Keratinocyte (primary cell): ENCODE measurements at regions not wholly inside any gene's neighbourhood (a gene's known extent, or its start where the extent isn't known, plus 50 kb on each side); places are given as distances from the start of the nearest gene placed in this dataset.

Source experiments
- DNase-seq: peaks from one replicate; pipeline ENCODE4 v3.0.0-alpha.2; 2011; ENCODE audit warnings: low read depth, missing footprints, low spot score
- FAIRE-seq: peaks from 2 replicates; lab custom pipeline; 2011; peaks lifted over from hg19 to GRCh38; lab: Jason Lieb, UNC
- H2AFZ ChIP-seq: 2 replicates; pipeline ENCODE4 v1.6.0; 2012; ENCODE audit warnings: low read length, control low read depth, inconsistent platforms; ENCODE audit not compliant: control insufficient read depth
- H3K27ac ChIP-seq: 2 replicates; pipeline ENCODE4 v1.5.1; 2011; ENCODE audit warnings: low read length; ENCODE audit not compliant: control insufficient read depth, insufficient read depth
- H3K27me3 ChIP-seq: 3 replicates; pipeline ENCODE4 v1.6.0; 2011; ENCODE audit warnings: low read length; ENCODE audit not compliant: control insufficient read depth, insufficient read depth; ENCODE audit errors: extremely low read depth
- H3K36me3 ChIP-seq, 2 experiments: 2 replicates in 1 of 2; 3 replicates in 1 of 2; pipeline ENCODE4 v1.5.1; 2011; ENCODE audit warnings: low read length in 2 of 2, mild to moderate bottlenecking in 1 of 2; ENCODE audit not compliant: control insufficient read depth in 2 of 2, insufficient read depth in 2 of 2; ENCODE audit errors: extremely low read depth in 1 of 2
- H3K4me1 ChIP-seq: 3 replicates; pipeline ENCODE4 v1.5.1; 2011; ENCODE audit warnings: low read length; ENCODE audit not compliant: control insufficient read depth, insufficient read depth; ENCODE audit errors: extremely low read depth
- H3K4me2 ChIP-seq: 3 replicates; pipeline ENCODE4 v1.6.0; 2011; ENCODE audit warnings: low read depth, low read length; ENCODE audit not compliant: control insufficient read depth, insufficient read depth; ENCODE audit errors: extremely low read depth
- H3K4me3 ChIP-seq, 3 experiments: fragments of 200-600 bp in 1 of 3; sonication (generic) in 1 of 3; 2 replicates in 2 of 3; 3 replicates in 1 of 3; pipeline ENCODE4 v1.5.1; 2011 to 2016; ENCODE audit warnings: low read length in 3 of 3, mild to moderate bottlenecking in 3 of 3, control low read depth in 2 of 3, inconsistent platforms in 1 of 3, low read depth in 1 of 3, mixed read lengths in 1 of 3, mixed run types in 1 of 3, moderate library complexity in 1 of 3; ENCODE audit not compliant: control insufficient read depth in 2 of 3, insufficient read depth in 2 of 3; ENCODE audit errors: extremely low read depth in 1 of 3
- H3K79me2 ChIP-seq: 2 replicates; pipeline ENCODE4 v1.6.0; 2012; ENCODE audit warnings: low read length; ENCODE audit not compliant: control insufficient read depth, insufficient read depth
- H3K9ac ChIP-seq: 3 replicates; pipeline ENCODE4 v1.6.0; 2011; ENCODE audit warnings: low read length; ENCODE audit not compliant: control insufficient read depth, insufficient read depth; ENCODE audit errors: extremely low read depth
- H3K9me1 ChIP-seq: 3 replicates; pipeline ENCODE4 v1.6.0; 2011; ENCODE audit warnings: low read length; ENCODE audit not compliant: control insufficient read depth, insufficient read depth; ENCODE audit errors: extremely low read depth
- H3K9me3 ChIP-seq: 2 replicates; pipeline ENCODE4 v1.5.1; 2012; ENCODE audit warnings: low read depth, low read length; ENCODE audit not compliant: control insufficient read depth
- H4K20me1 ChIP-seq: 3 replicates; pipeline ENCODE4 v1.6.0; 2011; ENCODE audit warnings: low read length; ENCODE audit not compliant: control insufficient read depth, insufficient read depth; ENCODE audit errors: extremely low read depth
- CTCF ChIP-seq, 3 experiments: IDR thresholded peaks in 1 of 3; conservative IDR thresholded peaks in 1 of 3; optimal IDR thresholded peaks in 1 of 3; 2 replicates in 2 of 3; 3 replicates in 1 of 3; pipeline versions ENCODE3 to v1.5.1; 2011; ENCODE audit warnings: low read length in 3 of 3, mild to moderate bottlenecking in 3 of 3, moderate library complexity in 2 of 3, control low read depth in 1 of 3, inconsistent platforms in 1 of 3; ENCODE audit not compliant: insufficient read depth in 2 of 3; ENCODE audit errors: extremely low read depth in 1 of 3
- EZH2 ChIP-seq: IDR thresholded peaks from one replicate; pipeline ENCODE4 v1.6.1; 2012; ENCODE audit warnings: inconsistent platforms, mild to moderate bottlenecking, low read length, moderate library complexity
- dilution Hi-C: fragments of 300-500 bp; cut with MboI; formaldehyde crosslinking; loops from one replicate; pipeline ENCODE4 v1.7.0; 2020; ENCODE audit warnings: low sequenced_read_pairs; ENCODE audit not compliant: extremely low pct_ligation_motif_present

GRCh38 chr4:45701621-45702020, 422.2 kb downstream of the GABRG1 start:
- no peak overlapping the region for H3K27ac ChIP-seq
- H3K9me1 ChIP-seq: no peaks in the 10 kb centered on the region
- no peaks in the 10 kb centered on the region for H3K9me3 ChIP-seq
- H3K4me1 ChIP-seq: no peaks in the 10 kb centered on the region
- dilution Hi-C loops: no loop called here
- no peaks in the 10 kb centered on the region for H4K20me1 ChIP-seq
- no peaks in the 10 kb centered on the region for H3K36me3 ChIP-seq
- no peak for TF ChIP-seq CTCF (optimal IDR thresholded peaks at IDR 0.05 in 1 of 3, IDR thresholded peaks at IDR 0.05 in 1 of 3, conservative IDR thresholded peaks at IDR 0.05 in 1 of 3; ENCODE audit: extremely low read depth in 1 of 3, insufficient read depth in 2 of 3, low read length in 3 of 3)
- TF ChIP-seq EZH2: no peak
- DNase-seq (no peak), FAIRE-seq (no peak)
- H3K27me3 ChIP-seq: no peaks in the 10 kb centered on the region
- H3K79me2 ChIP-seq: no peaks in the 10 kb centered on the region
- H2AFZ ChIP-seq: no peak overlapping the region
- H3K9ac ChIP-seq: no peak overlapping the region
- H3K4me2 ChIP-seq: no peak overlapping the region
- H3K4me3 ChIP-seq: no peak overlapping the region

DNA sequence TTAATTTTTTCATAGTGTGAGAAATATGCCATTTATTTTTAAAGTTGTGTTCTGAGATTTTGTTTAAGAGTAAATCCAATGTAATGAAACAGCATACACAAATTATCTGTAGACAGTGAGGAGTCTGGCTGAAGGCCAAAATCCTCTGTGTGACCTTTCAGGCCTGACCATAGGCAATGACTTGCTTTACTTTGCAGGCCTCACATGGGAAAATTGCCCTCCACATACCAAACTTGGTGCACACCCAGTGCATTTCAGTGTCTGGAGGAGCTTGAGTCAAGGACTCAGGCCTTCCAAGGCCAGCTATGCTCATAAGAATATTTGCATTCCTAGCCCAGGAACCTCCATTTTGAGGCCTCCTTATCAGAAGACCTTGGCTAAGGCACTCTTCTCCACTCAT, 430.1 kb downstream of the GABRG1 start:
- H3K4me1 ChIP-seq: no peaks in the 10 kb centered on the region
- H3K36me3 ChIP-seq: no peaks in the 10 kb centered on the region
- no peaks in the 10 kb centered on the region for H3K27me3 ChIP-seq
- H2AFZ ChIP-seq: no peak overlapping the region
- no peak overlapping the region for H3K4me2 ChIP-seq
- no peaks in the 10 kb centered on the region for H3K79me2 ChIP-seq
- H3K9me3 ChIP-seq: no peaks in the 10 kb centered on the region
- no peak overlapping the region for H3K27ac ChIP-seq
- H4K20me1 ChIP-seq: no peaks in the 10 kb centered on the region
- DNase-seq (no peak), FAIRE-seq (no peak)
- H3K9ac ChIP-seq: no peak overlapping the region
- TF ChIP-seq EZH2: no peak
- no peak for TF ChIP-seq CTCF (optimal IDR thresholded peaks at IDR 0.05 in 1 of 3, IDR thresholded peaks at IDR 0.05 in 1 of 3, conservative IDR thresholded peaks at IDR 0.05 in 1 of 3; ENCODE audit: extremely low read depth in 1 of 3, insufficient read depth in 2 of 3, low read length in 3 of 3)
- dilution Hi-C loops: no loop called here
- H3K9me1 ChIP-seq: no peaks in the 10 kb centered on the region
- H3K4me3 ChIP-seq: no peak overlapping the region
